ENCODE measurements at regions not wholly inside any gene's neighbourhood (a gene's known extent, or its start where the extent isn't known, plus 50 kb on each side); places are given as distances from the start of the nearest gene placed in this dataset.

GRCh38 chr13:111952032-111952431 is 114.9 kb upstream of the SOX1 start:
- DNase-seq, result no peak

GRCh38 chr13:111952814-111953213 is 114.1 kb upstream of the SOX1 start:
- no peak for DNase-seq

- no peak for DNase-seq
These were observed 113.3 kb upstream of the SOX1 start for GRCh38 chr13:111953546-111954178.

- no peak for DNase-seq
These were observed 112.1 kb upstream of the SOX1 start for GRCh38 chr13:111954661-111955411.

GRCh38 chr13:111955412-111956065 is 111.4 kb upstream of the SOX1 start:
- no peak for DNase-seq

GRCh38 chr13:111956261-111957151 is 110.4 kb upstream of the SOX1 start:
- DNase-seq, result no peak

GRCh38 chr13:111957913-111958450 is 109.0 kb upstream of the SOX1 start:
- no peak for DNase-seq

GRCh38 chr13:111958612-111959395 is 108.1 kb upstream of the SOX1 start:
- no peak for DNase-seq

GRCh38 chr13:111960152-111960772 is 106.7 kb upstream of the SOX1 start:
- no peak for DNase-seq

- DNase-seq, result no peak
These were observed 105.7 kb upstream of the SOX1 start for GRCh38 chr13:111961236-111961635.

- no peak for DNase-seq
These were observed 105.2 kb upstream of the SOX1 start for GRCh38 chr13:111961651-111962192.

- DNase-seq, result no peak
These were observed 104.5 kb upstream of the SOX1 start for GRCh38 chr13:111962431-111962891.

GRCh38 chr13:111963031-111963430 is 103.9 kb upstream of the SOX1 start:
- DNase-seq, result no peak

- no peak for DNase-seq
These were observed 102.4 kb upstream of the SOX1 start for GRCh38 chr13:111964411-111965035.

GRCh38 chr13:111965466-111966214 is 101.3 kb upstream of the SOX1 start:
- DNase-seq, result no peak

GRCh38 chr13:111966933-111967332 is 100.0 kb upstream of the SOX1 start:
- DNase-seq, result no peak

- no peak for DNase-seq
These were observed 99.3 kb upstream of the SOX1 start for GRCh38 chr13:111967572-111968201.

GRCh38 chr13:111968336-111969010 is 98.5 kb upstream of the SOX1 start:
- DNase-seq, result no peak

Data from left kidney (tissue), 1 donor.